GM12878 (cell line): ENCODE measurements at regions not wholly inside any gene's neighbourhood (a gene's known extent, or its start where the extent isn't known, plus 50 kb on each side); places are given as distances from the start of the nearest gene placed in this dataset.

Experiments used
- ATAC-seq: fragments of 200-7000 bp; cut with Tn5 transposase; 3 replicates; pipeline ENCODE4 v1.9.1; 2020; ENCODE audit warnings: mild to moderate bottlenecking, moderate library complexity
- BruUV-seq: library from RNA; stranded (reverse); fragments of 400-500 nt; replicated peaks from 2 replicates; lab custom pipeline; 2021; lab: Mats Ljungman, UMichigan
- CTCF ChIA-PET: fragments of 300-600 bp; sonication (Branson Sonifier 250); formaldehyde crosslinking; extraction: SDS; loops from one replicate; lab custom pipeline; 2021; ENCODE audit warnings: inconsistent platforms; lab: Yijun Ruan, JAX
- POLR2A ChIA-PET: fragments of 350-600 bp; formaldehyde crosslinking; extraction: SDS; loops from one replicate; lab custom pipeline; 2021; ENCODE audit warnings: inconsistent platforms; lab: Charles Lee
- RAD21 ChIA-PET: fragments of 300-600 bp; sonication (Branson Sonifier 250); formaldehyde crosslinking; loops from one replicate; lab custom pipeline; 2023; ENCODE audit warnings: antibody characterized with exemption; ENCODE audit not compliant: unreplicated experiment; lab: Charles Lee
- SMC1A ChIA-PET: fragments of 300-600 bp; sonication (Branson Sonifier 250); formaldehyde crosslinking; loops from one replicate; lab custom pipeline; 2023; ENCODE audit not compliant: unreplicated experiment, uncharacterized antibody; lab: Charles Lee
- DNase-seq: peaks from one replicate; pipeline ENCODE4 v3.0.0-alpha.2; 2011; ENCODE audit warnings: low read depth, low spot score
- FAIRE-seq: peaks from 3 replicates; lab custom pipeline; 2011; peaks lifted over from hg19 to GRCh38; lab: Jason Lieb, UNC
- H2AFZ ChIP-seq: 2 replicates; pipeline ENCODE4 v1.6.0; 2011; ENCODE audit warnings: low read depth, low read length, control low read depth; ENCODE audit not compliant: control insufficient read depth
- H3K27ac ChIP-seq: 2 replicates; pipeline ENCODE4 v1.5.1; 2011; ENCODE audit warnings: control low read depth; ENCODE audit not compliant: control insufficient read depth, insufficient read depth
- H3K27me3 ChIP-seq, 2 experiments: replicated peaks in 1 of 2; 2 replicates each; pipeline versions ENCODE4 v1.6.0 to v1.6.1; 2011; ENCODE audit warnings: low read length in 1 of 2; ENCODE audit not compliant: control insufficient read depth in 2 of 2, insufficient read depth in 2 of 2
- H3K36me3 ChIP-seq, 2 experiments: 2 replicates each; pipeline ENCODE4 v1.5.1; 2011; ENCODE audit warnings: low read length in 1 of 2; ENCODE audit not compliant: control insufficient read depth in 2 of 2, insufficient read depth in 2 of 2
- H3K4me1 ChIP-seq: 2 replicates; pipeline ENCODE4 v1.6.1; 2011; ENCODE audit warnings: mild to moderate bottlenecking, low read length, moderate library complexity, mixed read lengths; ENCODE audit not compliant: control insufficient read depth, insufficient read depth
- H3K4me2 ChIP-seq: 2 replicates; pipeline ENCODE4 v1.6.0; 2011; ENCODE audit warnings: control low read depth; ENCODE audit not compliant: control insufficient read depth, insufficient read depth
- H3K4me3 ChIP-seq: fragments of 200-600 bp; sonication (generic); 2 replicates; pipeline ENCODE4 v1.5.1; 2016
- H3K79me2 ChIP-seq: 2 replicates; pipeline ENCODE4 v1.6.0; 2011; ENCODE audit warnings: low read length; ENCODE audit not compliant: control insufficient read depth, insufficient read depth
- H3K9ac ChIP-seq: 2 replicates; pipeline ENCODE4 v1.8.0; 2011; ENCODE audit warnings: low read length, control low read depth, mixed read lengths; ENCODE audit not compliant: control insufficient read depth, insufficient read depth
- H3K9me3 ChIP-seq: replicated peaks from 3 replicates; pipeline ENCODE4 v1.5.1; 2011; ENCODE audit warnings: mild to moderate bottlenecking, low read length; ENCODE audit not compliant: control insufficient read depth, insufficient read depth
- H4K20me1 ChIP-seq: 2 replicates; pipeline ENCODE4 v1.6.0; 2011; ENCODE audit not compliant: control insufficient read depth, insufficient read depth
- ATF2 ChIP-seq: IDR thresholded peaks from 2 replicates; pipeline ENCODE4 v1.6.1; 2012; ENCODE audit warnings: low read length, inconsistent platforms
- ATF7 ChIP-seq: fragments of 450-650 bp; IDR thresholded peaks from 2 replicates; pipeline ENCODE4 v1.6.1; 2016; ENCODE audit warnings: low read depth, mild to moderate bottlenecking
- BRCA1 ChIP-seq: IDR thresholded peaks from 2 replicates; pipeline ENCODE4 v1.6.1; 2011; ENCODE audit warnings: low read depth, low read length, improper control_type of control experiment
- CEBPB ChIP-seq, 2 experiments: fragments of 150-350 bp in 1 of 2; IDR thresholded peaks; 2 replicates each; pipeline ENCODE4 v1.6.1; 2012 to 2014; ENCODE audit warnings: low read depth in 2 of 2, low read length in 2 of 2, borderline replicate concordance in 1 of 2, inconsistent platforms in 1 of 2
- CTCF ChIP-seq, 3 experiments: IDR thresholded peaks in 2 of 3; conservative IDR thresholded peaks in 1 of 3; 2 replicates each; pipeline ENCODE4 v1.5.1; 2011; ENCODE audit warnings: low read depth in 3 of 3, low read length in 3 of 3, mild to moderate bottlenecking in 3 of 3, control low read depth in 2 of 3, moderate library complexity in 2 of 3, inconsistent platforms in 1 of 3, mixed read lengths in 1 of 3; ENCODE audit not compliant: control insufficient read depth in 2 of 3, insufficient read depth in 1 of 3; ENCODE audit errors: extremely low read depth in 1 of 3
- IRF4 ChIP-seq: IDR thresholded peaks from 2 replicates; pipeline ENCODE4 v1.6.1; 2011; ENCODE audit warnings: low read depth, low read length
- MEF2A ChIP-seq: IDR thresholded peaks from 2 replicates; pipeline ENCODE4 v1.6.1; 2011; ENCODE audit warnings: low read depth, mild to moderate bottlenecking, low read length, moderate library complexity; ENCODE audit not compliant: insufficient read depth
- MTA3 ChIP-seq: IDR thresholded peaks from 2 replicates; pipeline ENCODE4 v1.6.1; 2012; ENCODE audit warnings: low read length, inconsistent platforms, borderline replicate concordance
- NFIC ChIP-seq: IDR thresholded peaks from 2 replicates; pipeline ENCODE4 v1.6.1; 2012; ENCODE audit warnings: low read depth, mild to moderate bottlenecking, inconsistent platforms, low read length, moderate library complexity
- NR2C1 ChIP-seq: fragments of 450-650 bp; IDR thresholded peaks from 2 replicates; pipeline ENCODE4 v1.6.1; 2017; ENCODE audit warnings: antibody characterized with exemption, mild to moderate bottlenecking, moderate library complexity
- PAX5 ChIP-seq: IDR thresholded peaks from 2 replicates; pipeline ENCODE4 v1.6.1; 2011; ENCODE audit warnings: low read depth, low read length, borderline replicate concordance
- PML ChIP-seq: IDR thresholded peaks from 2 replicates; pipeline ENCODE4 v1.6.1; 2012; ENCODE audit warnings: low read length, inconsistent platforms
- RAD21 ChIP-seq: IDR thresholded peaks from 2 replicates; pipeline ENCODE4 v1.6.1; 2011; ENCODE audit warnings: mild to moderate bottlenecking, low read depth, low read length, moderate library complexity; ENCODE audit not compliant: insufficient read depth
- RUNX3 ChIP-seq: IDR thresholded peaks from 2 replicates; pipeline ENCODE4 v1.6.1; 2012; ENCODE audit warnings: low read length, inconsistent platforms
- SIN3A ChIP-seq: IDR thresholded peaks from 2 replicates; pipeline ENCODE4 v1.6.1; 2012; ENCODE audit warnings: low read depth, low read length, improper control_type of control experiment
- SMC3 ChIP-seq: IDR thresholded peaks from 2 replicates; pipeline ENCODE4 v1.6.1; 2011; ENCODE audit warnings: low read length, improper control_type of control experiment, borderline replicate concordance
- WRNIP1 ChIP-seq: IDR thresholded peaks from 2 replicates; pipeline ENCODE4 v1.6.1; 2011; ENCODE audit warnings: low read depth, low read length, improper control_type of control experiment, borderline replicate concordance
- YY1 ChIP-seq: IDR thresholded peaks from 2 replicates; pipeline ENCODE4 v1.6.1; 2011; ENCODE audit warnings: low read depth, mild to moderate bottlenecking, low read length
- ZNF622 ChIP-seq: fragments of 450-650 bp; IDR thresholded peaks from 2 replicates; pipeline ENCODE4 v1.6.1; 2017; ENCODE audit warnings: mild to moderate bottlenecking, inconsistent platforms
- WGBS: methylation state at CpG from one replicate; pipeline ENCODE4 v1.1.6; 2016; ENCODE audit warnings: low lambda C conversion rate; ENCODE audit not compliant: insufficient replicate concordance, insufficient coverage; ENCODE audit errors: missing lambda C conversion rate; 5-methylcytosine and 5-hydroxymethylcytosine counted together
- in situ Hi-C: fragments of 300-500 bp; cut with MboI; formaldehyde crosslinking; loops from 9 replicates; pipeline ENCODE4 v1.14.3; 2018; ENCODE audit warnings: mixed read lengths
- intact Hi-C: fragments of 100-400 bp; cut with micrococcal nuclease; formaldehyde crosslinking; loops from one replicate; pipeline ENCODE4 v1.14.2; 2022; ENCODE audit not compliant: unreplicated experiment

GRCh38 chr5:90264689-90265544 is 144.6 kb downstream of the CETN3 start:
- ATAC-seq = peak; percentile 88
- TF ChIP-seq MEF2A (0 out of 2 replicates have a peak, but pooled peaks have one; percentile 28), ATF7 (no peak), PAX5 (no peak), RUNX3 (0 out of 2 replicates have a peak, but pooled peaks have one; percentile 8), MTA3 (no peak), ATF2 (peak; percentile 22; the same call in 1 of the 2 replicates), CEBPB (IDR thresholded peaks at IDR 0.05; ENCODE audit: borderline replicate concordance in 1 of 2, low read depth in 2 of 2, low read length in 2 of 2) (no peak), WRNIP1 (0 out of 2 replicates have a peak, but pooled peaks have one; percentile 35), NR2C1 (no peak), ZNF622 (no peak), CTCF (IDR thresholded peaks at IDR 0.05 in 2 of 3, conservative IDR thresholded peaks at IDR 0.05 in 1 of 3; ENCODE audit: control insufficient read depth in 2 of 3, extremely low read depth in 1 of 3, insufficient read depth in 1 of 3, low read depth in 3 of 3, low read length in 3 of 3) (peak; percentile 89 to 96 (median 92)), RAD21 (peak; percentile 99), BRCA1 (no peak), SIN3A (no peak), NFIC (0 out of 2 replicates have a peak, but pooled peaks have one; percentile 28), YY1 (peak; percentile 91), PML (0 out of 2 replicates have a peak, but pooled peaks have one; percentile 33), IRF4 (no peak), SMC3 (peak; percentile 94)

More at GRCh38 chr5:90264689-90265544, 144.6 kb downstream of the CETN3 start:
- ChIA-PET RAD21 (interaction anchor here (0.7 to 4.3 kb wide), 12 partner anchors 8 to 1574 kb away, joined by 3 to 39 read pairs (median 3); partner anchors contain the start of genes MBLAC2 and POLR3G), SMC1A (interaction anchor here (0.7 to 3.1 kb wide), 22 partner anchors 9 to 1575 kb away, joined by 3 to 23 read pairs (median 4); no protein-coding TSS in a partner anchor), POLR2A (no interaction called here), CTCF (interaction anchor here (0.7 to 3.1 kb wide), 46 partner anchors 10 to 1574 kb away, joined by 3 to 45 read pairs (median 4); no protein-coding TSS in a partner anchor)
- Histone ChIP-seq H3K4me1 (peaks cover 5% of the 10 kb centered on the region), H3K4me3 (peak overlapping the region; percentile 26; the same call in 1 of the 2 replicates), H3K9me3 (no peaks in the 10 kb centered on the region), H3K4me2 (peak overlapping the region; percentile 56; the same call in 1 of the 2 replicates), H3K36me3 (no peaks in the 10 kb centered on the region), H2AFZ (peak overlapping the region; percentile 54), H3K27ac (no peak overlapping the region), H3K79me2 (no peaks in the 10 kb centered on the region), H4K20me1 (no peaks in the 10 kb centered on the region), H3K9ac (no peak overlapping the region), H3K27me3 (no peaks in the 10 kb centered on the region)
- intact Hi-C loops (loop anchor here (2.0 to 10.0 kb wide), 10 partner anchors 122 to 1536 kb away; no protein-coding TSS in a partner anchor), in situ Hi-C loops (loop anchor here (5.0 kb wide), 1 partner anchor 1543 kb away; no protein-coding TSS in a partner anchor)
- WGBS = 11% methylated on average over 9 of the region's 9 CpGs
- peak; percentile 41 for DNase-seq
- BruUV-seq = no TSS peak
- FAIRE-seq = peak; percentile 83
